GM19328 (cell line): ENCODE measurements at regions not wholly inside any gene's neighbourhood (a gene's known extent, or its start where the extent isn't known, plus 50 kb on each side); places are given as distances from the start of the nearest gene placed in this dataset.
"Not testable (repeated sequence)": the region's sequence is repeated elsewhere in the genome, so short reads cannot be mapped to it uniquely, and the experiment has no call there.

Source experiments
- ATAC-seq: cut with Tn5 transposase; IDR thresholded peaks from one replicate; pipeline ENCODE4 v1.9.1; 2021; ENCODE audit warnings: mild to moderate bottlenecking, moderate library complexity; ENCODE audit not compliant: unreplicated experiment

DNA sequence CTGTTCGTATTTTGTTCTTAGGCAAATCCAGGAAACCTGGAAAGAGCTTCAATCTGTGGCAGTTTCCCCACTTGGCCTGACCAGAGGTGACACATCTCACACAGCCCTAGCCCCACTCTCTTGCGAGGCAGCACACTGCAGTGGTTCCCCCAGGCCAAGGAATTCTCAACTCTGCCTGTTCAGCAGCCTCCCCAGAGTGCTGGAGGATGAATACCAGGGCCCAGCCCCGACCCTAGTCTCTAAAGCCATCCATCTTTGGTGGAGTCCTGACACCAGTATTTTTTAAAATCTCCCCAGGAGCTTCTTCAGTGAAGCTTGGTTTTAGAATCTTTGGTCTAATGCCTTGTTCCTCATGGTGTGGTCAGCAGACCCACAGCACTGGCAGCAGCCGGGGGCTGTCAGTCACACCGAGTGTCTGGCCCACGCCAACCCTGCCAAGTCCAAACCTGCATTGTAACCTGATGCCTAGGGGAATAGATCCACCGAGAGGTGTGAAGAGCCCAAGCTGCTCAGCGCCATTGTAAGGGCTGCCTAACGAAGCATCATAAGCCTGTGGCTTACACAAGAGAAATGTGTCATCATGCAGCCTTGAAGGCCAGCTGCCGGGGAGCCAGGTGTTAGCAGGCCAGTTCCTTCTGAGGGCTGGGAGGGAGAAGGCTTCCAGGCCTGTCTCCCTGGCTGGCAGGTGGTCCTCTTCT lies 428.7 kb upstream of the ID2 start:
- peak; percentile 54 for ATAC-seq

DNA sequence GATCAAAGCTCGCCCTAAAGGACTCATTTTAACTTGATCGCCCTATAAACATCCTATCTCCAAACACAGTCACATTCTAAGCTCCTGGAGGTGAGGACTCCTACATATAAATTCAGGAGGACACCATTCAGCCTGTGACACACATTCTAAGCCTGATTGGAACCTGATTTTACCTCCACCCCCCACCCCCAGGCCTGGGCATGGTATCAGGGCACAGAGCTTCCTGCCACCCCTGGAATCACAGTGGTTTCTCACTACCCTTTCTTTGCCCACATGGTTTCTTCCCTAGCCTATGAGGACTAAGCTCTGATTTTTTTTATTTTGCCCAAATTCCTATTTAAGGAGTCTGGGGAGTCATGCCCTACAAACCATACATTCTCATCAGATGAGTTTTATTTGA lies 428.1 kb upstream of the ID2 start:
- no peak for ATAC-seq

- not testable (repeated sequence) for ATAC-seq
These were observed 427.6 kb upstream of the ID2 start for GRCh38 chr2:8254214-8254613.

- ATAC-seq = no peak
These were observed 426.9 kb upstream of the ID2 start for GRCh38 chr2:8254791-8255447.

- no peak for ATAC-seq
These were observed 426.4 kb upstream of the ID2 start for GRCh38 chr2:8255448-8255800.

GRCh38 chr2:8256905-8257304 lies 425.0 kb upstream of the ID2 start:
- ATAC-seq = no peak

DNA sequence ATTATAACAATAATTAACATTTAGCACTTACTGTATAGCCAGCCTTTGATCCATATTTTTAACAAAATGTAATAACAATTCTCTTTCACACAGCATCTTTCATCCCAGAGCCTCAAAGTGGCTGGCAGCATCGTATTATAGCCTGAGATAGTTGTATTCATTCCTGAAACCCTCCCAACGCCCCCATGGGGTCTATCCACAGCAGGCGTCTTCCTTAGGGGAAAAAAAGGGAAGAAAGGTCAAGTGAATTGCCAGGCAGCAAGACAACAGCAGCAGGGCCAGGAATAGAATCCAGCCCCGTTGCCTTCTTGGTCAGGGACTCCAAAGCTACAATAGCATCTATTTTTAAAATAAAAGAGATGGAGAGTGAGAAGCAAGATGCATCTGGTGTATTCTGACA lies 424.4 kb upstream of the ID2 start:
- no peak for ATAC-seq

GRCh38 chr2:8258406-8258805 lies 423.4 kb upstream of the ID2 start:
- ATAC-seq = no peak

GRCh38 chr2:8259106-8259840 lies 422.6 kb upstream of the ID2 start:
- no peak for ATAC-seq

- ATAC-seq = no peak
These were observed 422.0 kb upstream of the ID2 start for GRCh38 chr2:8259841-8260178.

- no peak for ATAC-seq
These were observed 421.6 kb upstream of the ID2 start for GRCh38 chr2:8260213-8260612.

- ATAC-seq = no peak
These were observed 418.0 kb upstream of the ID2 start for GRCh38 chr2:8263901-8264300.

DNA sequence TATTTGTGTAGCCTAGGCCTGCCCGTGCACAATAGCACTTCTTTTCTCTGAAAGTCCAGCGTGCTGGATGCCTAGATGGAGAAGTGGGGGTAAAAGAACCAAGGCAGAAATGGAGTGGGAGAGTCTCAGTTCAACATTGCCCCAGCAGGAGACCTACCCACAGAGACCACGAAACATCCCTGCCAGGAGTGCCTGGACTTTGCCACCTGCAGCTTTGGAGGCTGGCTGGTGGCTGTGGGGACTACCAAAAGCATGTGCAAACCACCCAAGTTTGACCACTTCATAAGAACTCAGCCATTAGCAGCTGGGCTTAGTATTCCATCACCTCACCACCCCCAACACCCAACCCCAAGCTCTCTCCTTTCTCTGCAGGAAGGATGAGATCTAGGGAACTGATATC lies 416.9 kb upstream of the ID2 start:
- ATAC-seq = no peak

DNA sequence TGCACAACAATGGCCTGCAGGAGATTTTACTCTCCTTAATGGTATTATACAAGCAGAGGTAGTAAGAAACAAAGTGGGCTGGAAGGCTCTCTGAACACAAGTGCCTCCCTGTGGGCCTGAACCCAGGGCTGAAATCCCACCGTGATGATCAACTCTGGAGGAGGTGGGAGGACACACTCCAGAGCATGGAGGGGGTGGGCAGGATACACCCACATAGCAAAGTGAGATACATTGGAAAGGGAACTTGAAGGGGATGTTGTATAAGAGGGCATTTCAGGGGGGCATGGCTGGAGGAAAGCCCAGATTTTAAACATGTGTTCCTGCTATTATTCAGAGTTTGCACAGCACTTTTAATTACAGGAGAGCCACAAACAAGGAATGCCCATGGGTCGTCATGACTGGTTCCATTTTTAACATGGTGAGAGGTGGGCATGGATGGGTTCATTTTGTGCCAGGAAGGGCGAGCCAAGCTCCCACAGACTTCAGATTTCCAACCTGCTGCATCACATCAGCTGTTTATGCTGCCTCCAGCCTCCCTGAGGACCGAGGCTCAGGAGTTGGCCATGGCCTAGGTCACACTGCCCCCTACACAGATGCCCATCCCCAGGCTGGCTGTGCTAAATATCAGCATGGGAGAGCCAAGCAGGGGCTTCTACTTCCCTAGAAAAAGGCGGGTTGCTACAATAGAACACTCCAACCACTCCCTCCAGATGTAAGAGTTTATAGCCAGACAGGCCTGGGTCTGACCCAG lies 416.2 kb upstream of the ID2 start:
- ATAC-seq = no peak

GRCh38 chr2:8266563-8266962 lies 415.3 kb upstream of the ID2 start:
- no peak for ATAC-seq

GRCh38 chr2:8267048-8267447 lies 414.8 kb upstream of the ID2 start:
- ATAC-seq = no peak

DNA sequence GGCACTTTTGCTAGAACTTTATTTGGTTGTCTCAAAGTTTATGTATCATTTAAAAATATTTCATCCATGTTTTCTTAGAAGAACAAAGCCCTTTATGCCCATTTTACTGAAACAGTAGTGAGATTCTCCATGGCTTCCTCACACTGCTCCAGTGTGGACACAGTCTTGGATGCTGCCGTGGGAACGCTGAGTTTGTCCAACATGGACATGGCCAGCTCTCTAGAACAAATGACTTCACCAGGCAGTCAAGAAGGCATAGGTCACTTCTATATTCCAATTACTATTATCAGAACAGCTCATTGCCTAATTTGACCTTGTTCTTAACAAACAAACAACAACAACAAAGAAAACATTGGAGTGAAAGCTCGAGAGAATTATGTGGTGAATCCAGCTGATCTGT lies 414.1 kb upstream of the ID2 start:
- ATAC-seq = no peak

- ATAC-seq = no peak
These were observed 413.6 kb upstream of the ID2 start for GRCh38 chr2:8268172-8268783.

DNA sequence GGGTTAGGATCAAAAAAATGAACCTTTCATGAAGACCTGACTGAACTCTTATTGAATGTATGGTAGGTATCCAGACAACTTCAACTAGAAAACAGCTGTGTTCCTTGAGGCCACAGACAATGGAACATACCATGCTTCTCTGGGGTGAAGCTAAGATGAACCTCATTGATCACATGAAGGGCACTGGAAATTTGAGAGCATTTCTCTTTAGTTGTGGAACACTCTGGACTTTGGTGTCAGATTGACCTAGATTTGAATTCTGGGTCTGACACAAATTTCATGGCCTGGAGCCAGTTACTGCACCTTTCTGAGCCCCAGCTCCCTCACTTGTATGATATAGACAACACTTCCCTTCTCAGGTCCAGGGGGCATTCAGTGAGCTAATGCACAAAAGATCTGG lies 411.2 kb upstream of the ID2 start:
- ATAC-seq = no peak

GRCh38 chr2:8271461-8271860 lies 410.4 kb upstream of the ID2 start:
- ATAC-seq = no peak

DNA sequence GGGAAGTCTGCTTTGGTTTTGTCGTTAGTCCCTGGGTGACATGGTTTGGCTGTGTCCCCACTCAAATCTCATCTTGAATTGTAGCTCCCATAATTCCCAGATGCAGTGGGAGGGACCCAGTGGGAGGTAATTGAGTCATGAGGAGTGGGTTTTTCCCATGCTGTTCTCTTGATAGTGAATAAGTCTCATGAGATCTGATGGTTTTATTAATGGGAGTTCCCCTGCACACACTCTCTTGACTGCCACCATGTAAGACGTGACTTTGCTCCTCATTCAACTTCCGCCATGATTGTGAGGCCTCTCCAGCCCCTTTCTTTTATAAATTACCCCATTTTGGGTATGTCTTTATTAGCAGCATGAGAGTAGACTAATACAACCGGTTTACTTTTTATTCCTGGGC lies 405.8 kb upstream of the ID2 start:
- no peak for ATAC-seq
